ENCODE measurements at regions not wholly inside any gene's neighbourhood (a gene's known extent, or its start where the extent isn't known, plus 50 kb on each side); places are given as distances from the start of the nearest gene placed in this dataset.
"Not testable (repeated sequence)": the region's sequence is repeated elsewhere in the genome, so short reads cannot be mapped to it uniquely, and the experiment has no call there.

DNA sequence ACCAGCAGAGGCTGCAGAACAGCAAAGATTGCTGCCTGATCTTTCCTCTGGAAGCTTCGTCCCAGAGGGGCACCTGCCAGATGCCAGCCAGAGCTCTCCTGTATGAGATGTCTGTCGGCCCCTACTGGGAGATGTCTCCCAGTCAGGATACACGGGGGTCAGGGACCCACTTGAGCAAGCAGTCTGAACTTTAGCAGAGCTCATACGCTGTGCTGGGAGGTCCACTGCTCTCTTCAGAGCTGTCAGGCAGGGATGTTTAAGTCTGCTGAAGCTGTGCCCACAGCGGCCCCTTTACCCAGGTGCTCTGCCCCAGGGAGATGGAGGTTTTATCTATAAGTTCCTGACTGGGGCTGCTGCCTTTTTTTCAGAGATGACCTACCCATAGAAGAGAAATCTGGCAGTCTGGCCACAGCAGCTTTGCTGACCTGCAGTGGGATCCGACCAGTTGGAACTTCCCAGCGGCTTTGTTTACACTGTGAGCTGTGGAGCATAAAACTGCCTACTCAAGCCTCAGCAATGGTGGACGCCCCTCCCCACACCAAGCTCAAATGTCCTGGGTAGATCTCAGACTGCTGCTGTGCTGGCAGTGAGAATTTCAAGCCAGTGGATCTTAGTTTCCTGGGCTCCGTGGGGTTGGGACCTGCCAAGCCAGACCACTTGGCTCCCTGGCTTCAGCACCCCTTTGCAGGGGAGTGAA lies 613.9 kb downstream of the HTR1B start:
- H3K36me3 ChIP-seq (ENCODE audit: control insufficient read depth, insufficient read depth, low read length); DNase-seq (ENCODE audit: low read depth, low spot score); in situ Hi-C loops (cut with HindIII; ENCODE audit: low pct_unique_long_range_greater_than_20kb, low sequenced_read_pairs); ATAC-seq; H3K9me3 ChIP-seq (ENCODE audit: control insufficient read depth, insufficient read depth, low read depth, low read length); intact Hi-C loops (cut with micrococcal nuclease; ENCODE audit: unreplicated experiment); H3K27me3 ChIP-seq (ENCODE audit: control insufficient read depth, insufficient read depth, low read length); H3K27ac ChIP-seq (ENCODE audit: low read length); BruUV-seq (replicated peaks); POLR2A ChIA-PET; H3K4me1 ChIP-seq (ENCODE audit: control insufficient read depth, insufficient read depth, low read length); H3K4me3 ChIP-seq (ENCODE audit: low read depth in 2 of 2, low read length in 2 of 2); CTCF ChIA-PET: not testable (repeated sequence)

DNA sequence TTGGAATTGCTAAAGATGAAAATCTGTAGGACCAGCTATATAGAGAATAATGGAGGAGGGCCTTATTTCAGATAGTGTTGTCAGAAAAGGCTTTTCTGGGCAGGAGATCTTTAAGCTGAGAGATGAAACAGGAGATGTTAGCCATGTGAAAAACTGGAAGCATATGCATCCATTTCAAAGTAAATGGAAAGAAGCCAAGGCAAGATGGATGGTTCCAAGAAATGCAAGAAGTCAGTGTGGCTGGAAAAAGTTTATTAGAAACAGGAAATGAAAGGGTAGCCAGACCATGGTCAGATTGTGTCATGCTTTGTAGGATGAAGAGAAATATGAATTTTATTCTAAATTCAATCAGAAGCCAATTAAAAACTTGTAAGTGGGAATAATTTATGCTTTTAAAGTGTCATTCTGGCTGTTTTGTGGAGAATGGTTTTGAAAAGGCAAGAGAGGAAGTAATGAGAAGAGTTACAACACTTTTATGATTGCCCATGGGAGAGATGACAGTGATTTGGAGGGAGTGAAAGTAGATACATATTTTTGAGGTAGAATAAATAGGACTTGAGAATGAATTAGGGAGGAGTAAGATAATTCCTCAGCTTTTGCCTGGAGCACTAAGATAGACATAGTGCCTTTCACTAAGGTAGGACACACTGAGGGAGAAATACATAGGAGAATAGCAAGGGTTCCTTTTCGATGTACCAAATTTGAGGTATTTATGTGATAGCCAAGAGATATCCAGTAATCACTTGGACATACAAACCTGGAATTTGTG lies 620.1 kb downstream of the HTR1B start:
- ChIA-PET POLR2A (no interaction called here), CTCF (no interaction called here)
- TF ChIP-seq CTCF (IDR thresholded peaks at IDR 0.05): no peak
- no peak for TF ChIP-seq POLR2AphosphoS5 (IDR thresholded peaks at IDR 0.05; ENCODE audit: low read depth, low read length)
- no peak for TF ChIP-seq REST (IDR thresholded peaks at IDR 0.05; ENCODE audit: insufficient read depth in 1 of 2, low read depth in 2 of 2, low read length in 1 of 2)
- no peak for TF ChIP-seq TCF7L2 (IDR thresholded peaks at IDR 0.05; ENCODE audit: low read depth, low read length)
- no peak for TF ChIP-seq SIN3A (IDR thresholded peaks at IDR 0.05; ENCODE audit: borderline replicate concordance, insufficient read depth, low read depth, low read length)
- in situ Hi-C loops (cut with HindIII; ENCODE audit: low pct_unique_long_range_greater_than_20kb, low sequenced_read_pairs) (no loop called here), intact Hi-C loops (cut with micrococcal nuclease; ENCODE audit: unreplicated experiment) (no loop called here)
- no peak for DNase-seq (ENCODE audit: low read depth, low spot score)
- no TSS peak for BruUV-seq (replicated peaks)
- Histone ChIP-seq H3K27me3 (ENCODE audit: control insufficient read depth, insufficient read depth, low read length) (no peaks in the 10 kb centered on the region), H3K36me3 (ENCODE audit: control insufficient read depth, insufficient read depth, low read length) (no peaks in the 10 kb centered on the region), H3K27ac (ENCODE audit: low read length) (no peak overlapping the region), H3K4me3 (ENCODE audit: low read depth in 2 of 2, low read length in 2 of 2) (no peak overlapping the region), H3K4me1 (ENCODE audit: control insufficient read depth, insufficient read depth, low read length) (no peaks in the 10 kb centered on the region), H3K9me3 (ENCODE audit: control insufficient read depth, insufficient read depth, low read depth, low read length) (no peaks in the 10 kb centered on the region)
- ATAC-seq: no peak

DNA sequence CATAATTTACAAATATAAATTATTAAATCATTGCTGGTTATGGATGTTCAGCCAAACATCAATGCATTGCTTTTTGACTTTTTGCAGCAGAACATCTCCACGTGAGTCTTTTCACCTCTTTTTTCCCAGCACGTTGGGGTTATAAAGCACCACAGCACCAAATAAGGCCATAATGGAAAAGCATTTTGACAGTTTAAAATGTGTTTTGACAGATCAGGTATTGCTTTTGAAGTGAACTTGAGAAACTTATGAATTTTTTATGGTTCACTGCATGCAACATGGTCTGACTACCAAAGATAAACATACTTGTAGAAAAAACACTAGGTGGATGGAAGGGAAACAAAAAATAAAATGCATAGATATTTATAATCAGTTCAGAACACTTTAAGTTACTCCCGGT lies 622.4 kb downstream of the HTR1B start:
- ATAC-seq (no peak), DNase-seq (ENCODE audit: low read depth, low spot score) (no peak)
- Histone ChIP-seq H3K4me3 (ENCODE audit: low read depth in 2 of 2, low read length in 2 of 2) (no peak overlapping the region), H3K27me3 (ENCODE audit: control insufficient read depth, insufficient read depth, low read length) (no peaks in the 10 kb centered on the region), H3K9me3 (ENCODE audit: control insufficient read depth, insufficient read depth, low read depth, low read length) (no peaks in the 10 kb centered on the region), H3K36me3 (ENCODE audit: control insufficient read depth, insufficient read depth, low read length) (no peaks in the 10 kb centered on the region), H3K4me1 (ENCODE audit: control insufficient read depth, insufficient read depth, low read length) (no peaks in the 10 kb centered on the region), H3K27ac (ENCODE audit: low read length) (no peak overlapping the region)
- CTCF ChIA-PET: no interaction called here
- BruUV-seq (replicated peaks): no TSS peak
- in situ Hi-C loops (cut with HindIII; ENCODE audit: low pct_unique_long_range_greater_than_20kb, low sequenced_read_pairs): no loop called here
- intact Hi-C loops (cut with micrococcal nuclease; ENCODE audit: unreplicated experiment): no loop called here
- TF ChIP-seq TCF7L2 (IDR thresholded peaks at IDR 0.05; ENCODE audit: low read depth, low read length): no peak
- TF ChIP-seq POLR2AphosphoS5 (IDR thresholded peaks at IDR 0.05; ENCODE audit: low read depth, low read length): no peak
- POLR2A ChIA-PET: interaction anchor here (0.6 kb wide), 1 partner anchor 336 kb away, joined by 5 read pairs; no protein-coding TSS in a partner anchor

Measured in Panc1 (cell line).